Activated naive CD8-positive, alpha-beta T cell treated with anti-CD3 and anti-CD28 coated beads for 36 hours (primary cell): ENCODE measurements at regions not wholly inside any gene's neighbourhood (a gene's known extent, or its start where the extent isn't known, plus 50 kb on each side); places are given as distances from the start of the nearest gene placed in this dataset.

ENCODE experiments used
- DNase-seq: peaks from one replicate; pipeline ENCODE4 v3.0.0; 2021
- H3K27ac Mint-ChIP-seq: one replicate; pipeline ENCODE4 v1.8.0; 2022; ENCODE audit warnings: mild to moderate bottlenecking, moderate library complexity, mixed read lengths
- H3K27me3 Mint-ChIP-seq: one replicate; pipeline ENCODE4 v1.8.0; 2022; ENCODE audit warnings: mild to moderate bottlenecking, mixed read lengths
- H3K36me3 Mint-ChIP-seq: one replicate; pipeline ENCODE4 v1.8.0; 2021; ENCODE audit warnings: mild to moderate bottlenecking, mixed read lengths
- H3K4me1 Mint-ChIP-seq: one replicate; pipeline ENCODE4 v1.8.0; 2021; ENCODE audit warnings: mixed read lengths
- H3K4me3 Mint-ChIP-seq: one replicate; pipeline ENCODE4 v1.8.0; 2022; ENCODE audit warnings: mild to moderate bottlenecking, moderate library complexity, mixed read lengths
- H3K9me3 Mint-ChIP-seq: one replicate; pipeline ENCODE4 v1.8.0; 2022; ENCODE audit warnings: mixed read lengths

GRCh38 chrX:38900719-38901118 is 99.5 kb downstream of the MID1IP1 start:
- DNase-seq = no peak
- Mint-ChIP-seq H3K36me3 (no peaks in the 10 kb centered on the region), H3K4me3 (no peak overlapping the region), H3K4me1 (peaks cover 2% of the 10 kb centered on the region), H3K9me3 (no peaks in the 10 kb centered on the region), H3K27ac (no peak overlapping the region), H3K27me3 (no peaks in the 10 kb centered on the region)

GRCh38 chrX:38902972-38903492 is 101.8 kb downstream of the MID1IP1 start:
- H3K4me1 Mint-ChIP-seq = peaks cover 3% of the 10 kb centered on the region
- no peak overlapping the region for H3K4me3 Mint-ChIP-seq
- no peaks in the 10 kb centered on the region for H3K9me3 Mint-ChIP-seq
- no peak for DNase-seq
- no peak overlapping the region for H3K27ac Mint-ChIP-seq
- H3K36me3 Mint-ChIP-seq = no peaks in the 10 kb centered on the region
- H3K27me3 Mint-ChIP-seq = no peaks in the 10 kb centered on the region

GRCh38 chrX:38916801-38917200 is 115.5 kb downstream of the MID1IP1 start:
- H3K36me3 Mint-ChIP-seq = no peaks in the 10 kb centered on the region
- no peak for DNase-seq
- no peak overlapping the region for H3K27ac Mint-ChIP-seq
- H3K27me3 Mint-ChIP-seq = no peaks in the 10 kb centered on the region
- H3K9me3 Mint-ChIP-seq = no peaks in the 10 kb centered on the region
- no peak overlapping the region for H3K4me3 Mint-ChIP-seq
- peaks cover 4% of the 10 kb centered on the region for H3K4me1 Mint-ChIP-seq

GRCh38 chrX:38917954-38918353 is 116.7 kb downstream of the MID1IP1 start:
- H3K36me3 Mint-ChIP-seq = no peaks in the 10 kb centered on the region
- H3K27ac Mint-ChIP-seq = no peak overlapping the region
- H3K4me3 Mint-ChIP-seq = no peak overlapping the region
- H3K9me3 Mint-ChIP-seq = no peaks in the 10 kb centered on the region
- H3K4me1 Mint-ChIP-seq = peaks cover 4% of the 10 kb centered on the region
- no peaks in the 10 kb centered on the region for H3K27me3 Mint-ChIP-seq
- DNase-seq = no peak

- Mint-ChIP-seq H3K9me3 (no peaks in the 10 kb centered on the region), H3K27me3 (no peaks in the 10 kb centered on the region), H3K4me3 (no peak overlapping the region), H3K4me1 (peaks cover 4% of the 10 kb centered on the region), H3K36me3 (no peaks in the 10 kb centered on the region), H3K27ac (no peak overlapping the region)
- DNase-seq = no peak
Measured at GRCh38 chrX:38919202-38919601, 117.9 kb downstream of the MID1IP1 start.

GRCh38 chrX:38919853-38920528 is 118.7 kb downstream of the MID1IP1 start:
- Mint-ChIP-seq H3K36me3 (no peaks in the 10 kb centered on the region), H3K27ac (no peak overlapping the region), H3K4me3 (no peak overlapping the region), H3K9me3 (no peaks in the 10 kb centered on the region), H3K27me3 (no peaks in the 10 kb centered on the region), H3K4me1 (peaks cover 4% of the 10 kb centered on the region)
- no peak for DNase-seq

- H3K27ac Mint-ChIP-seq = no peak overlapping the region
- H3K36me3 Mint-ChIP-seq = no peaks in the 10 kb centered on the region
- no peaks in the 10 kb centered on the region for H3K4me1 Mint-ChIP-seq
- H3K9me3 Mint-ChIP-seq = no peaks in the 10 kb centered on the region
- no peak overlapping the region for H3K4me3 Mint-ChIP-seq
- DNase-seq = no peak
- H3K27me3 Mint-ChIP-seq = no peaks in the 10 kb centered on the region
Measured at GRCh38 chrX:38923451-38923969, 122.3 kb downstream of the MID1IP1 start.

- H3K4me1 Mint-ChIP-seq = no peaks in the 10 kb centered on the region
- H3K36me3 Mint-ChIP-seq = no peaks in the 10 kb centered on the region
- DNase-seq = no peak
- no peak overlapping the region for H3K27ac Mint-ChIP-seq
- H3K27me3 Mint-ChIP-seq = no peaks in the 10 kb centered on the region
- H3K9me3 Mint-ChIP-seq = peaks cover 3% of the 10 kb centered on the region
- no peak overlapping the region for H3K4me3 Mint-ChIP-seq
Measured at GRCh38 chrX:38927592-38927991, 126.3 kb downstream of the MID1IP1 start.

GRCh38 chrX:38929966-38930421 is 128.7 kb downstream of the MID1IP1 start:
- no peaks in the 10 kb centered on the region for H3K4me1 Mint-ChIP-seq
- no peaks in the 10 kb centered on the region for H3K36me3 Mint-ChIP-seq
- H3K9me3 Mint-ChIP-seq = peaks cover 3% of the 10 kb centered on the region
- no peaks in the 10 kb centered on the region for H3K27me3 Mint-ChIP-seq
- no peak for DNase-seq
- no peak overlapping the region for H3K27ac Mint-ChIP-seq
- no peak overlapping the region for H3K4me3 Mint-ChIP-seq

- DNase-seq = no peak
- Mint-ChIP-seq H3K4me3 (no peak overlapping the region), H3K36me3 (no peaks in the 10 kb centered on the region), H3K4me1 (no peaks in the 10 kb centered on the region), H3K27ac (no peak overlapping the region), H3K27me3 (no peaks in the 10 kb centered on the region), H3K9me3 (peaks cover 3% of the 10 kb centered on the region)
Measured at GRCh38 chrX:38930474-38930873, 129.2 kb downstream of the MID1IP1 start.

GRCh38 chrX:38935561-38935960 is 134.3 kb downstream of the MID1IP1 start:
- H3K36me3 Mint-ChIP-seq = no peaks in the 10 kb centered on the region
- no peak overlapping the region for H3K27ac Mint-ChIP-seq
- no peaks in the 10 kb centered on the region for H3K4me1 Mint-ChIP-seq
- no peaks in the 10 kb centered on the region for H3K27me3 Mint-ChIP-seq
- no peaks in the 10 kb centered on the region for H3K9me3 Mint-ChIP-seq
- no peak for DNase-seq
- H3K4me3 Mint-ChIP-seq = no peak overlapping the region

- Mint-ChIP-seq H3K36me3 (no peaks in the 10 kb centered on the region), H3K4me1 (no peaks in the 10 kb centered on the region), H3K27me3 (no peaks in the 10 kb centered on the region), H3K9me3 (no peaks in the 10 kb centered on the region), H3K4me3 (no peak overlapping the region), H3K27ac (no peak overlapping the region)
- no peak for DNase-seq
Measured at GRCh38 chrX:38937400-38937799, 136.1 kb downstream of the MID1IP1 start.

GRCh38 chrX:38937926-38938325 is 136.7 kb downstream of the MID1IP1 start:
- Mint-ChIP-seq H3K27me3 (no peaks in the 10 kb centered on the region), H3K4me3 (no peak overlapping the region), H3K9me3 (peaks cover 2% of the 10 kb centered on the region), H3K27ac (no peak overlapping the region), H3K4me1 (no peaks in the 10 kb centered on the region), H3K36me3 (no peaks in the 10 kb centered on the region)
- DNase-seq = no peak

- no peak overlapping the region for H3K4me3 Mint-ChIP-seq
- DNase-seq = no peak
- no peak overlapping the region for H3K27ac Mint-ChIP-seq
- H3K9me3 Mint-ChIP-seq = peaks cover 2% of the 10 kb centered on the region
- H3K36me3 Mint-ChIP-seq = no peaks in the 10 kb centered on the region
- no peaks in the 10 kb centered on the region for H3K27me3 Mint-ChIP-seq
- H3K4me1 Mint-ChIP-seq = no peaks in the 10 kb centered on the region
Measured at GRCh38 chrX:38939067-38939466, 137.8 kb downstream of the MID1IP1 start.

GRCh38 chrX:38940547-38940946 is 139.3 kb downstream of the MID1IP1 start:
- H3K27ac Mint-ChIP-seq = no peak overlapping the region
- H3K4me3 Mint-ChIP-seq = no peak overlapping the region
- no peaks in the 10 kb centered on the region for H3K36me3 Mint-ChIP-seq
- no peak for DNase-seq
- no peaks in the 10 kb centered on the region for H3K4me1 Mint-ChIP-seq
- no peaks in the 10 kb centered on the region for H3K27me3 Mint-ChIP-seq
- H3K9me3 Mint-ChIP-seq = peaks cover 2% of the 10 kb centered on the region

- no peak overlapping the region for H3K4me3 Mint-ChIP-seq
- no peak overlapping the region for H3K27ac Mint-ChIP-seq
- peaks cover 2% of the 10 kb centered on the region for H3K9me3 Mint-ChIP-seq
- no peaks in the 10 kb centered on the region for H3K36me3 Mint-ChIP-seq
- no peak for DNase-seq
- H3K27me3 Mint-ChIP-seq = no peaks in the 10 kb centered on the region
- H3K4me1 Mint-ChIP-seq = no peaks in the 10 kb centered on the region
Measured at GRCh38 chrX:38941675-38942074, 140.4 kb downstream of the MID1IP1 start.
